HuH-7 (cell line): ENCODE measurements at regions not wholly inside any gene's neighbourhood (a gene's known extent, or its start where the extent isn't known, plus 50 kb on each side); places are given as distances from the start of the nearest gene placed in this dataset.
A peak's percentile ranks its signal among the peaks of the same experiment; 100 is the strongest.
"Not testable (repeated sequence)": the region's sequence is repeated elsewhere in the genome, so short reads cannot be mapped to it uniquely, and the experiment has no call there.

Experiments used
- DNase-seq: peaks from one replicate; pipeline ENCODE4 v3.0.0; 2011; ENCODE audit warnings: low spot score

DNA sequence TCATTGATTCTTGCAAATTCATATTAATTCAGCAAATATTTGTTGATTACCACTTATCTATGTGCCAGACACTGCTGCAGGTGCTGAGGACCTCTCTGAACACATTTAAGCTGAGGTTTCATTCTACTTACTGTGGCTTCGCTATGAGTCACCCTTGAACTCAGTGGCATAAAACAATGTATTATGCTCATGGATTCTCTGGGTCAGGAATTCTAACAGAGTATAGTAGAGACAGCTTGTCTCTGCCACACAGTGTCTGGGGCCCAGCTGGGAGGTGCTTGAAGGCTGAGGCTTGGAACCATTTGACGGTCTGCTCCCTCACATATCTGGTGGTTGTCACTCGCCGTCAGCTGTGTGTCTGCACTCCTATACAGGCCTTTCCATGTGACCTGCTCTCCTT is 124.3 kb upstream of the NR3C1 start:
- no peak for DNase-seq

DNA sequence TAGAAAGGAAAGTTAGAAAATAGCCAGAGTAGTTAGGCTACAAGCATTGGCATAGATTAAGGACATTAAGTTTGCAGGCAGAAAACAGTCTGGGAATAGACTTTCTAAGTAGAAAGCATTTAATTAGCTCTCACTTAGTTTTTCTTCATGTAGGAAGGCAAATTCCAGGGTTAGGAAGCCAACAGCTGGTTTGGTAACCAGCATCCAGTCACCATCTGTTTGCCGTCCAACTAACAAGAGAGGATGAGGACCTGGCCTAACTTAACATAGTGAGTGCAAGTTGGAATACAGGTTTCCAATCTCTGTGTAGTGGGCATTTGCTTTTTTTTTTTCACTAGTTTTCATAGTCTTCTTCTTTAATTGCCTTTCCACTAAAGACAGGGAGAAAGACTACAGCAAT is 121.7 kb upstream of the NR3C1 start:
- no peak for DNase-seq

DNA sequence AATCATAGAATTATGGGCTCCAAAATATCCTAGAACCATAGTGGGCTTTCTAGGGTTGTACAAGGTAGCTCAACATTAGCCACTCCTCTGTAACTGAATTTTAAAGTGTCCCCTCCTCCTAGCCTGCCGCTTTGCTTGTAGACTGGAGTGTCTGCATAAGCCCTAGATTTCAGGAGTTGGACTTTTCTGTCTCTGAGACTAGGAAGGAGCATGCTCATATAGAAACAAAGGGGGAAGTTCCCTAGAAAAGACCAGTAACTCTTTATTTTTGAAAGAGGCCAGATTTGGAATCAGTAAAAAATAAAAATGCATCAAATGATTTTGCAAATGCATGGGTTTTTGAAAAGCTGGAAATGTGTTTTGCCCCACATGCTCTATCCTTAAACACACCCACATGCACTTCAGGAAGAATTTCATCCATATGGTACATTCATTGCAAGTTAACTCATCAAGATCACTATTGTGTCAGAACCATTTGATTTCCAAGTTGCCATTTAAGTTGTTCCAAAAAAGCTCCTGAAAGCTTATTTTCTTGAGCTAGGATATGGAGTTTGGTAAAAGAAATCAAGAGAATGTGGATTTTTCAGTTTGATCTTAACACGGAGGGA is 121.0 kb upstream of the NR3C1 start:
- no peak for DNase-seq

DNA sequence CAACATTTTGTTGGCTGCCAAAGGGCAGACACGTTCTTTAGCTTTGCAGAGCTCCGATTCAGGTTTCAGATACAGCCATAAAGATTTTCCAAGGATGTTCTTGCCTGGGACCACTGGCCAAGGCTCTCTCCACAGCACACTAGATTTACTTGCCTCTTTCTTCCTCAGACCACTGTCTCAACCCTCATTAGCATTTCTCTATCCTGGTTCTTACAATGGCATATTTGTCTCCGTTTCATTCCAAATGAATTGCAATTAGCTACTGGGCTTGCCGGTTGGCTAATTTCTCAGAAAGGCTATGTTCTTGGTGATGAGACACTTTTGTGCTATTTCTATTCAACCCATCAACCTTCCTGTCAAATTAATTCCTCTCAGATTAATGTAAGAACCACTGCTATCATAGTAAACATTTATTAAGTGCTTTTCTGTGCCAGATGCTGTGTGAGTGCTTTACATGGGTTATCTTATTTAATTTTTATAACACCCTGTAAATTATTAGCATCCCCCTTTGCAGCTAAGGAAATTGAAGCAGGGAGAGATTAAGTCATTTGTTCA is 118.4 kb upstream of the NR3C1 start:
- no peak for DNase-seq

DNA sequence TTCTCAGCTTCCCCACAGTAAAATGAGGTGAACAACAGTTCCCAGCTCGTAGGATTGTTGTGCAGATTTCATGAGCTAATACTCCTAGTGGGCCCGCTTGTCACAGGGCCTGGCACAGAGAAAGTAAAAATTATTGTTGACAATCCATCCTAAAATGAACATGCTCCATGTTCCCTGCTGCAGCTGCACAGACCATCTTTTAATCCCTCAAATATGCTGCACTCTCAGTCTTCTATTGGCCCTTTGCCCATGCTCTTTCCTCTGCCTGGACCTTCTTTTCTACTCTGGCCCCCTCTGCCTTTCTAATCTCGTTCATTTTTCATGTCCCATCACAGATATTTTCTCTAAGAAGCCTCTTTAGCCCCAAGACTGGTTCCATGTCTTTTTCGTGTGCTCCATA is 117.7 kb upstream of the NR3C1 start:
- DNase-seq = no peak

DNA sequence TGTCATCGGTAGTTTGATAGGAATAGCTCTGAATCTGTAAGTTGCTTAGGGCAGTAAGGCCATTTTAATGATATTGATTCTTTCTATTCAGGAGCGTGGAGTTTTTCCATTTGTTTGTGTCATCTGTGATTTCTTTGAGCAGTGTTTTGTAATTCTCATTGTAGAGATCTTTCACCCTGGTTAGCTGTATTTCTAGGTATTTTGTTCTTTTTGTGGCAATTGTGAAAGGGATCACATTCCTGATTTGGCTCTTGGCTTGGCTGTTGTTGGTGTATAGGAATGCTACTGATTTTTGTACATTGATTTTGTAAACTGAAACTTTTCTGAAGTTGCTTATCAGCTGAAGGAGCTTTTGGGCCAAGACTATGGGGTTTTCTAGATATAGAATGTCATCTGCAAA is 115.7 kb upstream of the NR3C1 start:
- DNase-seq = not testable (repeated sequence)

DNA sequence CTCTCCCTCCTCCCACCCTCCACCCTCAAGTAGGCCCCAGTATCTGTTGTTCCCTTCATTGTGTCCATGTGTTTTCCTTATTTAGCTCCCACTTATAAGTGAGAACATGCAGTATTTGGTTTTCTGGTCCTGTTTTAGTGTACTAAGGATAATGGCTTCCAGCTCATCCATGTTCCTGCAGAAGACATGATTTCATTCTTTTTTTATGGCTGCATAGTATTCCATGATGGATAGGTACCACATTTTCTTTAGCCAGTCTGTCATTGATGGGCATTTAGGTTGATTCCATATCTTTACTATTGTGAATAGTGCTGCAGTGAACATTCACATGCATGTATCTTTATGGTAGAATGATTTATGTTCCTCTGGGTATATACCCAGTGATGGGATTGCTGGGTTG is 114.3 kb upstream of the NR3C1 start:
- DNase-seq = not testable (repeated sequence)

DNA sequence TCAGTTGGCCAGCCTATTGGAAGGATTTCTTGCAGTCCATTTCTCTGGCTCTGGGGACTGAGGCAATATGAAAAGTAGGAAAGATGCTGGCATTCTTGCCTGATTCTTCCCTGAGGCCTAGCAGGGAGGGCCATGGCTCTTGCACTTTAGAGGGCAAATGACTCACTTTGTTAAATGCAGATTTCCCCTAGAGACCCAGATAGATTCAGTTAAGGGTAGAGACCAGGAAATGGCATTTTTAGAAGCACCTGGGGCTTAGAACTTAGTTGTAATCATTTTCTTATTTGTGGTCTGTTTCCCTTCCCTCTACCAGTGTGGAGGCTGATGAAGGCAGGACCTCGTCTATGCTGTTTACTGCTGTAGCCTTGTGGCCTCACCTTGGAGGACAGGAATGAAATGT is 112.8 kb upstream of the NR3C1 start:
- DNase-seq = no peak

DNA sequence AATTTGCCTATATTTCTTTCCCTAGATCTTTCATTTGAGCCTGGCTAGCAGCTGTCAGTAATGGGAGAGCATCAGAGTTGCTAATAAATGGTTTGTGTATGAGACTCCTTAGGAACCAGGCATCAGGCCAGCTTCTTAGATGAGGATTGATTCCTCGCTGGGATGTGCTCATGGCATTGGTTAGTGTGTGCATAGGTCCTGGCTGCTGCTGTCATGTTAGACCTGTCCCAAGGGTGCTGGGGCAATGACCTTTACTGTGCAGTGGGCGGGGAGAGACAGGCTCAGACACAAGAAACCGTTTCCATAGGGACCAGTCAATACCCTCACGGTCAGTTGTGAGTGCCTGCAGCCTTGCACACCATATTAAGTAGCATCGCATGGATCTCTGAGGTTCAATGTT is 112.3 kb upstream of the NR3C1 start:
- no peak for DNase-seq

DNA sequence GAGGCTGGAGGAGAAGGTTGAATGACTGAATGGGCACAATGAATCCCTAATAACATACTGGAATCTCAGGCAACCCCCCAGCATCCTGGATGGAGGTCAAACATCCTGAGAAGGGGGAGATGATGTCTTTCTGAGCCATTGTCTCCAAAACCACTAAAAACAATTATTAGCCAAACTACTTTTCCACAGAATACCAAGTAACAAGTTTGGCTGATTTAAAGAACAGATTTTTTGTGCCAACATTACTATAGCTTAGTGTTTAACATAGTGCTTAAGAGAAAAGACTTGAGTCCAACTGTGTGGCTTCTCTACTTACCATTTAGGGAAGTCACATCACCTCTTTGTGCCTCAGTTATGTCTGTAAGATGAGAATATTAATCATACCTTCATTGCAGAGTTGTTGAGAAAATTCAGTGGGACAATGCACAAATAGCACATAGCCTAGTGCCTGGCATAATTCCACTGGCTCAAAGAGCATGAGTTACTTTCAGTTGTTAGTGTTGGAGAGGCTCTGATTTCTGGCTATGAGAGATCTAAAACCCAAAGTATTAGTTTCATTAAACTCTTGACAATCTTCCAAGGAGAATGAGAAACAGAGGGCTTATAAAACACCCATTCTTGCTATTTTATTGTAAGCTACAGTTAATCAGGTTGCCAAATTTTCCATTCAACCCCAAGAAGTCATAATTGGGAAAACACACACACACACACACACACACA is 111.3 kb upstream of the NR3C1 start:
- DNase-seq = no peak

DNA sequence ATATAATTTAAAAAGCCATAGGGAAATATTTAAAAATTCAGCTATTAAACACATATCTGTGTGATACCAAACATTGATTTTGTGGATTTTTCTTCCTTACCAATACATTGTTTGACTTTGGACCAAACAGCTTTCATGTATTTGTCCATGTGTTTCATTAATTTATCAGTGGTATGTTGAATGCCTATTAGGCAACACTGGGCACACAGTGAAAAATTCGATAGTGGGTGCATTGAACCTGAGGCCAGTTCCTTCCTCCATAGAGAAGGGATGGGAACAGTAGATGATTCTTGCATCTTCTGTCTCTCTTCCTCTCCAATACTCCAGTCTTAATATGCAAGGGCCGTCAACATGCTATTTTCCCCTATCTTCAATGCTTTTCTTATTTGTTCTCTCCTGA is 110.2 kb upstream of the NR3C1 start:
- DNase-seq = no peak

DNA sequence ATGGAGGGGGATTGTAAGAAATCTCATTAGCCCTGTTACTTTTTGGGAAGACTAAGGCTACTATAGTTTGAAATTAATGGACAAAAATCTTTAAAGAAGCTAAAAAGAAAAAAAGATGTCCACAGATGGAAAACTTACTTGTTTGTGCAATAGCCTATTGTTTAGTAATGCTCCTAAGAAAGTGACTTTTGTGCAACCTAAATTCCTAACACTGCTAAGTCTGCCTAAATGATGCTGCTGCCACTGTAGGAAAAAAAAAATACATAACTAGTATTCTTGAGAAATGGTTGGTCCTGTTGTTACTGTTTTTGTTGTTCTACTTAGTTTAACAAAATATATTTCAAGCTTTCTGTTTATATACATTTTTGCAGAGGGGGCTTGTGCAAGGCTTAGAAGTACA is 108.2 kb upstream of the NR3C1 start:
- no peak for DNase-seq

DNA sequence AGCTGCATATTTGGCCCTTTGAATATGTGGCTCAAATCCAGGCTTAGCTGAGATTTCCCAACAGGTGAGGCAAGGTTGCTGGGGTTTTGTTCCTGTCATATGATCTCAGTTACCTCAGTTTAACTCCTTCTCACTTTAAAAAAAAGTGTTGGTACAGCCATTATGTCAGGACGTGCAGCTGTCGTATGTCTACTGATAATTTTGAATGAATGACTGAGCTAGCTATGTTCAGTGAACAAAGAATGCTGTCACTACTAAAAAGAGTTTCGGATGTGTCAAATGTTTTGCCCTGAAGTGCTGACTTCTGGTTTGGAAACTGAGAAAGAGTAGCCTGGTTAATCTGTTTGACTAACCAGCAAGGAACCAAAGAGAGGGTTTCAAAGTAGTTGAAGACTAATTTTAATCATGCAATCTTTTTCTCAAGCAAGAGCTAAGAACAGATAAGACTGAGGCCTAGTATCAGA is 106.3 kb upstream of the NR3C1 start:
- no peak for DNase-seq

DNA sequence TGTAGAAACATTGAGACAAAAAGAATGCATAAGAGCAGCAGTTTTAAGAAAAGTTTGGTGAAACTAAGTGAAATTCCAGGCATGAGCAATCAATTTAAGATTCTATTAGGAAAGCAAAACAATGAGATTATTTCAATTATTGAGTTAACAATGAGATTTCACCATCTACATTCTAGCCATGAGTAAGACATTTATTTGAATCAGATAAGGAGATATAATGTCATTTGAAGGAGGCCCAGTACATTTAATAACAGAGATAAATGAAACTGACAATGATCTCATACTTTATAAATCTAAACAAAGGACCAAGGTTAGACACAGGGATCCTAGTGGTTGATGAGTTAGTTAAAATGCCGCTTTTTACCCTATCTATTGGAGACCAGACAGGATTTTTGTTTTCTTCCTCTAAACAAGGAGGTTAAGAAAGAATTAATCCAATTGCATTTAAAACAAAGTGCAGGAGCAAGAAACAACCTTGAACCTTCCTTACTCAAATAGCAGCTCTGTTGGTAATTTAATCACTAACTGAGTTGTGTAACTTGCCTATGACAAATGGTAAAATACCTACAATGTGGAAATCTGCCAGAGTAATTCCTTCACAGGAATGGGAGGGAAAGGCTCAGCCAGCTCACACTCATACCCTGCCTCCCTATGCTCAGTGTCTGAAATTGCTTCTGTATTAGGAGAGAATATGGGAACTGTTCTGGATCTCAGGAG is 103.5 kb upstream of the NR3C1 start:
- DNase-seq = peak; percentile 37

DNA sequence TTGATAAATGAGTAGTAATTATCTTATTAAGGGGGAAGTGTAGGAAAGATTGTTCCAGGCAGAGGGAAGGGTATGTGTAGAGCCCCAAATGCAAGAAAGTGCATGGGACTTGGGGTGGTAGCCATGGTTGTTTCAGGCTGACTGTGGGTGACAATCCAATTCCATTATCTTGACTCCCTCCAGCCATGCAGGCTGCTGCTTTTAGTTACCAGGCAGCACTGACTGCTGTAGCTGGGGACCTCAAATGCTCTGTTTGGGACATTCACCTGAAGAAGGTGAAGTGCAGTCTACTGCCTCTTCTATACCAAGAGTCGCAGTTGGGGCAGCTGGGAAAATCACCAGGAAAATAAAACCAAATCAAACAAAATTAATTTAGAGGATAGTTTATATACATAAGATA is 102.4 kb upstream of the NR3C1 start:
- DNase-seq = no peak

DNA sequence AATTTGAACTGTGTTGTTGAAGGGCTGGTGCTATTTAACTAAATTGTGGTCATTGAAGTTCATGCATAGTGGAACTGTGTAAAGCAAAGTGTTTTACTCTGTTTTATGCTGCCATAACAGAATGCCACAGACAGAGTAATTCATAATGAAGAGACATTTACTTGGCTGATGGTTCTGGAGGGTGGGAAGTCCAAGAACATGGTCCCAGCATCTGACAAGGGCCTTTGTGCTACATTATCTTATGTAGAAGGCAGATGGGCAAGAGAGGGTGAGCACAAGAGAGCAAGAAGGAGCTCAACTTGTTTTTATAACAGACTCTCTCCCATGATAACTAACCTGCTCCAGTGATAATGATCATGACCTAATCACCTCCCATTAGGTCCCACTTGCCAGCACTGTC is 101.9 kb upstream of the NR3C1 start:
- no peak for DNase-seq

DNA sequence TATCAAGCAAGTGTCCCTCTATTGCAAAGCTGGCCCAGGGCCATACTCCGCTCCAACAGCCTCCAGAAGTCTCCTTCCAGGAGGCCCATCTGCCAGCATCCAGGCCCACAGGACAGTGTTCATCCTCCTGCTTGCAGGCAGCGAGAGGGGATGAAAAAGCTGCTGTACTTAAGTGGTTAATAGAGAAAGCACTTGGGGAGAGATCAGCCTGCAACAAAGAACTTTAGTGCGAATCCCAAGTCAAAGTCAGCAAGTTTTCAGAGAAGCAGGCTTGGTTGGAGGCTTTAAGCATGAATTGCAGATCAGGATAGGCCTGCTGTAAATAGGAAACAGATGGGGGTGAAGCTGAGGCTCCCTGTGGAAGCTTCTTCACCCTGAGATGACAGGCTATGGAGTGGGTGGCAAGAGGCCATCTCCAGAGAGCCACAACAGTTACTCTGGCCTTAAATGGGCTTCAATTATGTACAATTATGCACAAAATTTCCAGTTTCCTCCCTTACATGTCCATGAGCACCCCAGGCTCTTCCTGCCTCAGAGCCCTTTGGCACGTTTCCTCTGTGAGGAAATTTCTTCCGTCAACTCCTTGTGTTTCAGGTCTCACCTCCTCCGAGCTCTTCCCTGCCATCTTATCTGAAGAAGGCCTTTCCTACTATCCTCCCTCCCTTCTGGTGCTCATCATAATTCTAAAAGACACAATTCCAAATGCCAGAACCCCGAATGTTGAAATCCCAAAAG is 98.0 kb upstream of the NR3C1 start:
- no peak for DNase-seq

DNA sequence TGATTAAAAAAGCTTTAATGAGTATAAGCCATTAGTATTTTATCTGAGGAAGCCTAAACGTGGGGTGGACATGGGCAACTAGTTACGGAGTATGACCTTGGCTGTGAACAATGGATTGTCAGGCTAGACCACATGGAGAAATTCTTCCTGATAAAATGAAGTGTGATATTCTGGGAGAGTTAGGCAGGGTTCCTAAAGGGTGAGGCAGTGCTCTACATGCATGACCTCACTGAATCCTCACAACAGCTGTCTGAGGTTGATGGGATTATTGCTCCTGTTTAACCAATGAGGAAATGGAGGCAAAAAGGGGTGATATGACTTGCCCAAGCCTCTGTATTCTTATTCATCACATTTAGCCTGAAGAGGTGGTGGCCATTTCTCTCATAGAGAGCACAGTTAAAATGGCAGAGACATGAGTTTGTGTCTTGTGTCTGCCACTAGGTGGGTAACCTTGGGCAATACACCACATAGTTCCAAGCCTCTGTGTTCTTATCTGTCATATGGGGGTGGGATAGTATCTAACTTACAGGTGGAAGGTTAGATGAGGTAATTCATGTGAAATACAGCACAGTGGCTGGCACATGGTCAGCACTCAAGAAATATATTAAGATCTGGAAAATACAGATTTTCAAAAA is 96.1 kb upstream of the NR3C1 start:
- DNase-seq = no peak

DNA sequence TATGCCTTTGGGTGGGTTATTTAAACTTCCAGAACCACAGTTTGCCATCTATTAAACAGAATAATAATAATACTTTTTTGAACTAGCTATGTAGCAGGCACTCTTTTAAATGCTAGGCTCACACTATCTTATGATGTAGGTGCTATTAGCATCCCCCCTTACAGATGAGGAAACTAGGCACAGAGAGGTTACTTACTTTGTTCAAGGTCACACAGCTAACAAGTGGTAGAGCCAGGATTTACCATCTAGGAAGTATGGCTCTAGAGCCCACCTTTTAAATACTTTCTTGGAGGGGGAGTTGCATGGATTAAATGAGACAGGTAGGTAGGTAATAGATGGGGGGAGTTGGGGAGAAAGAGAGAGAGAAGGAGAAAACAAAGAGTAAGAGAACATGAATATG is 95.3 kb upstream of the NR3C1 start:
- no peak for DNase-seq

DNA sequence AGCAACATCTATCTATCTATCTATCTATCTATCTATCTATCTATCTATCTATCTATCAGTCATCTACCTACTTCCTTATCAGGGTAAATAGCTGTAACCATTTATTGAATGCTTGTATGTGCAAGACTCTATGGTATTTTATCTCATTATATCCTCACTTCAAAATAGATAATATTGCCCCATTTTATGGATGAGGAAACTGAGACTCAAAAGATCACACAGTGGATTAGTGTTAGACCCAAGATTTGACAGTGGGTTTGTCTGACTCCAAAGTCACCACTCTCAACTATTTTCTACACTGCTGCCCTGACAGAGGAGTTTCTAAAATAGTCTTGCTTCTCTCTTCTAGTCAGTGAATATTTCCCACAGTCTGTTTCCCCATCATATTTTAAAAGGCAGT is 94.3 kb upstream of the NR3C1 start:
- DNase-seq = no peak

DNA sequence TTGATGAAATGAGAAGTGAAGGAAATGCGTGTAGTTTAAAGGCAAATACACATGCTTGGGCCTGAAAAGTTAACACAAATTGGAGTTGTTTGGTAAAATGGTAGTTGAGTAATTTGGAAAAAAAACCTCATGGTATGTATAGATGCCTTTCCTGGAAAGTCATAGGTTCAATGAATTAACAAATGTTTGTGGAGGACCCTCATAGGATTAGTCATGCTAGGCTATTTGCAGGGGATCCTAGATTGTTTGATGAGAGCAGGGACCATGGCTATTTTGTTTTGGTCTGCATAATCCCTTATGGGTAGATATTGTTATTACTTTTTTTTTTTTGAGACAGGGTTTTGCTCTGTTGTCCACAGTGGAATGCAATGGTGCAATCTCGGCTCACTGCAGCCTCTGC is 93.5 kb upstream of the NR3C1 start:
- DNase-seq = no peak

DNA sequence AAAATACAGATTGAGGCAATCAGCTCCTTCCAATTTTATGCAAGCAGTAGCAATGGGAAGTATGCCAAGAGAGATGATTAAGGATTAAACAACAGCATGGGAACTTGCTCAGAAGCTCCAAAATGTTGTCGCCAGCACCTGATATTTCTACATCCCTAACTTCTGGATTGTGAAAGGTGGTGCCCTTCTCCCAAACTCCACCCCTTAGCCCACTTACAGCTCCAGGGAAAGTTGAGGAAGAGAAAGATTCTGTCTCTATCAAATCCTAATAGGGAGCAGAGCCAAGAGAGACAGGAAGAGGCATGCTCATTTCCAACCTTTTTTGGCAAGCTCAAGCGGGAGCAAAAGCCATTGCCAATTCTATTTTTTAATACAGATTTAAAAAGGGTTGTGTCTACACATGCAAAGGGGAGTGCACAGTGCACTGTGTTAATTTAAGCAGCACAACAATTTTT is 92.4 kb upstream of the NR3C1 start:
- no peak for DNase-seq
